Glomerular visceral epithelial cell (primary cell): ENCODE measurements at regions not wholly inside any gene's neighbourhood (a gene's known extent, or its start where the extent isn't known, plus 50 kb on each side); places are given as distances from the start of the nearest gene placed in this dataset.

ENCODE experiments used
- DNase-seq: peaks from one replicate; pipeline ENCODE4 v3.0.0-alpha.2; 2016; ENCODE audit errors: extremely low spot score

GRCh38 chr5:3736466-3736865 lies 140.8 kb downstream of the IRX1 start:
- DNase-seq = no peak

- no peak for DNase-seq
These were observed 141.3 kb downstream of the IRX1 start for GRCh38 chr5:3736926-3737325.

GRCh38 chr5:3738919-3739318 lies 143.3 kb downstream of the IRX1 start:
- DNase-seq = no peak

GRCh38 chr5:3740546-3741373 lies 145.1 kb downstream of the IRX1 start:
- DNase-seq = no peak

- no peak for DNase-seq
These were observed 145.7 kb downstream of the IRX1 start for GRCh38 chr5:3741374-3741770.

- no peak for DNase-seq
These were observed 147.1 kb downstream of the IRX1 start for GRCh38 chr5:3742750-3743149.

- DNase-seq = no peak
These were observed 156.2 kb downstream of the IRX1 start for GRCh38 chr5:3751846-3752245.

GRCh38 chr5:3778000-3778550 lies 182.4 kb downstream of the IRX1 start:
- DNase-seq = no peak

GRCh38 chr5:3778945-3779344 lies 183.3 kb downstream of the IRX1 start:
- no peak for DNase-seq

- no peak for DNase-seq
These were observed 184.6 kb downstream of the IRX1 start for GRCh38 chr5:3780278-3780677.

- DNase-seq = no peak
These were observed 185.3 kb downstream of the IRX1 start for GRCh38 chr5:3780907-3781306.

- DNase-seq = no peak
These were observed 189.2 kb downstream of the IRX1 start for GRCh38 chr5:3784854-3785253.

GRCh38 chr5:3786165-3786564 lies 190.5 kb downstream of the IRX1 start:
- no peak for DNase-seq

- no peak for DNase-seq
These were observed 191.3 kb downstream of the IRX1 start for GRCh38 chr5:3786891-3787430.

- no peak for DNase-seq
These were observed 192.0 kb downstream of the IRX1 start for GRCh38 chr5:3787604-3788003.

- DNase-seq = no peak
These were observed 194.0 kb downstream of the IRX1 start for GRCh38 chr5:3789519-3790193.

GRCh38 chr5:3793162-3793561 lies 197.5 kb downstream of the IRX1 start:
- DNase-seq = no peak

GRCh38 chr5:3794611-3795010 lies 199.0 kb downstream of the IRX1 start:
- DNase-seq = no peak

- no peak for DNase-seq
These were observed 201.1 kb downstream of the IRX1 start for GRCh38 chr5:3796736-3797135.

GRCh38 chr5:3801967-3802366 lies 206.3 kb downstream of the IRX1 start:
- DNase-seq = no peak

GRCh38 chr5:3809455-3809854 lies 213.8 kb downstream of the IRX1 start:
- no peak for DNase-seq

GRCh38 chr5:3811116-3811515 lies 215.5 kb downstream of the IRX1 start:
- DNase-seq = no peak

- no peak for DNase-seq
These were observed 223.0 kb downstream of the IRX1 start for GRCh38 chr5:3818624-3819023.
